HG02884 (cell line): ENCODE measurements at regions not wholly inside any gene's neighbourhood (a gene's known extent, or its start where the extent isn't known, plus 50 kb on each side); places are given as distances from the start of the nearest gene placed in this dataset.

Experiments
- ATAC-seq: cut with Tn5 transposase; IDR thresholded peaks from one replicate; pipeline ENCODE4 v1.9.1; 2021; ENCODE audit warnings: mild to moderate bottlenecking, moderate library complexity; ENCODE audit not compliant: unreplicated experiment

- no peak for ATAC-seq
Observed at GRCh38 chr18:56146565-56146964, 491.8 kb downstream of the TXNL1 start.

GRCh38 chr18:56142001-56142400, 496.4 kb downstream of the TXNL1 start:
- no peak for ATAC-seq

GRCh38 chr18:56139792-56140254, 498.6 kb downstream of the TXNL1 start:
- ATAC-seq = no peak

- no peak for ATAC-seq
Observed at GRCh38 chr18:56139372-56139771, 499.0 kb downstream of the TXNL1 start.

- no peak for ATAC-seq
Observed at GRCh38 chr18:56136105-56136504, 502.3 kb downstream of the TXNL1 start.

DNA sequence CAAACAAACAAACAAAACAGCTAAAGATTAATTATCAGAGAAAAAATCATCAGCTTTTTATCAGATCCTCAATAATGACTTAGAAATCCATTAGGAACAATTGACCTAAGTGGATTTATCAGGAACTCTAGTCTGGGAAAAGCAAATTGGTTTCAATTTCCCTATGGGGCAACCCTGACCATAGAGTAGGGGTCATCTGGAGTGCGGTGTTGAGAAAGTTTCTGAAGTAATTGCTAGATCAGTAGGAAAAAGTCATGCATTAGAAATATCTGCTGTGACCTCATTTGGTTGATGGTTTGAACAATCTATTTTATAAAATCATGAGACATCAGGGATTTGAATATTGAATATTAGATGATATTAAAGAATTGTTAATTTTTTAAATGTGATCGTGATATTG, 507.9 kb downstream of the TXNL1 start:
- no peak for ATAC-seq

GRCh38 chr18:56128153-56128791, 510.1 kb downstream of the TXNL1 start:
- no peak for ATAC-seq

DNA sequence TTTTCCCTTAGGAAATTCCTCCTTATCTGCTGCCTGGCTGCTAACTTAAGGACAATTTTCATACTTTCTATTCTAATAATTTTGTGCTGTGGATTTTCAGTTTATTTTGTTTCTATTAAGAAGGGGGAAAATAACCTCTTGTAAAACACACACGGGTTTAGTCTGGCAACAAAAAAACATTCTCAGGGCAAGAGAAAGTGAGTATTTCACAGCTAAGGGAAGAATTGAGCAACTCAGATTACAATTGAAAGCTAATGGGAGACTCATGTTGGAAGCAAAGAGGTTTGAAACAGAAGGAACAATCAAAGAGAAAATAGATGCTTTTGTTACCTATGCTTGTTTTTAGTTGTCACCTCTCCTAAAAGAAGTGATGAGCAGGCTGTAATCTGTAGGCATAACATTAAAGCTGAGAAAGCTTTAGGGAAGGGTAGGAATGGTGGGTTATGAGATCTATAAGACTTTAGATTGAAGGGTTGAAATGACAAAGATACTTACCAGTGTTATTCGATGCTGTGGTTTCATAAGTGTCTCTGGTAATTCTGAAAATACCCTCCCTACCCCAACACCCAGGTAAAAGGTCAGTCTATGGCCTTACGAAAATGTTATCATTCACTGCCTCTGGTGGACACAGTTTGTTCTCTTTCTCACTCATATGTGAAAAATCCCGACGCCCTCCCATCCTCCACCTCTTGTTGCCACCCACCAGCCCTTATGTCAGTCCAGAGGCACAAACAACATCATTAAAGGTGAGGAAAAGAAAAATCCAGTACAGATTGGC, 510.9 kb downstream of the TXNL1 start:
- ATAC-seq = no peak

GRCh38 chr18:56124186-56124585, 514.2 kb downstream of the TXNL1 start:
- ATAC-seq = no peak

GRCh38 chr18:56121669-56122068, 516.7 kb downstream of the TXNL1 start:
- ATAC-seq = no peak

GRCh38 chr18:56120782-56121181, 517.6 kb downstream of the TXNL1 start:
- no peak for ATAC-seq

DNA sequence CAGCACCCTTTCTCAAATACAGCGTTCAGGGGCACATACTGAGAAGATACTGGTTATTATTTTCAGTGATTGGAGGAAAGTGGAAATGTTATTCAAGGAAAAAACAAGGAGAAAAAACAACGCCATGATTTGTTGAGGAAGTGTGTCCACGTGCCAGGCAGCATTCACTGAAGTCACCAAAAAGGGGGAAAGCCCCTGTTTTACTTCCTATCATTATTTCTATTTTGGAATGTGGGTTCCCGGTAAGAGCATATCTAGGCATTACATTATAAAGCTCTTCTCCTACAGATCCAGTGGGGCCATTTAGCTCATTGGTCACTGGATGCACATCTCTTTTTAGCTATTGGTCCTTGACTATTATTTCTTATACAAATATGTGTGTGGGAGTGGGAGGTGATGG, 518.7 kb downstream of the TXNL1 start:
- ATAC-seq = no peak

DNA sequence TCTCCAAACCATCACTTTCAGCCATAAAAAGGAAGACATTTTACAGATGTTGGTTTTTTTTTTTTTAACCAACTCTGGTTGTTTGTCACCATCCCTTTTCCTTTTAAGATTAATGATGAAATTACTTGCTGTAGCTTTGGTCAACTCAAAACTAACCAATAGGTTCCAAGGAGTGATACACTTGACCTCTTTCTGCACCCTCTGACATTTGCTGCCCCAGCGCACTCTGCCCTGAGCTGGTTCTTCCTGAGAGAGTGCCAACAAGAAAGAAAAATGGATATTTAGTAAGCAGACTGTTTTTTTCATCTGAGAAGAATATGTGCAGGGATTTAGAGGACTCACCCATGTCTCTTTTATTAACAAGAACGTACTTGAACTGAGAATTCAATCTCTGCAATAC, 520.0 kb downstream of the TXNL1 start:
- ATAC-seq = no peak

DNA sequence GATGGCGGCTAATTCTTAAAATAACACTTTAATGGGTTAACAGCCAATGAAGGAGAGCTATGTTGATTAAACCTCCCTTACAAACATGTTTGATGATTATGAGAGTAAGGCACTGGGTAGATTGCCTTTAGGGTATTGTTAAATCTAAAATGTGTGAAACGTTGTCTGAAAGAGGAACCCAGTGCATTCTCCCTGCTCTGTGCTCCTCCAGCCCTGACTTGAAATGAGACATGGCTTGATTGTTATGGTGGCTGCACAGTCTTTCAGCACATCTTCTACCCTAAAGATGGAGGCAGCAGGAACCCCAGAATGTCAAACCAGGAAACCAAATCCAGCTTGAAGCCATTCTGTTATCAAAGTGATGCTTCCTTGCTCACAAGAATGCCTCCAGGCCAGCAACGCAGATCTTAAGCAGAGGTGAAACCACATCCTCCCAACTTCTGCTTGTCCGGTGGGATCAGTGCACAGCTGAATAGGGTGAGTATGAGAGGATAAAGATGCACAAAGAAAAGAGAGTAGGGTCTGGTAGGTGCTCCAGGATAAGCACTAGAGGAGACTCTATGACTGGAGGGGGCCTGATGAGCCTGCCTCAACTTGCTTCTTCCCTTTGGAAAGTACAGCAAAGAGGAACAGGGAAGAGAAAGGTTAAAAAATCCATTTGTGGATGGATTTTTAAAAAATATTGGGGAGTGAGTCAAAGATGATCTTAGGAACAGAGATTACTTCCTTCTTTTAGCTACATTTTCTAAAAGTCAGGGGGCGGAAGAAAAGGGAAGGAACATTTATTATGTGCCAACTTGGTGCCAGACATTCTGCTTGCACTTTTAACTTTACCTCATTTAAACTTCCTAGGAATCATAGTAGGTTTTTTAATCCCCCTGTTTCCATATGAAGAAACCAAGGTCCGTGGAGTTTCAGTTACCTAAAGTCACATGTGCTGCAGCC, 523.0 kb downstream of the TXNL1 start:
- no peak for ATAC-seq

DNA sequence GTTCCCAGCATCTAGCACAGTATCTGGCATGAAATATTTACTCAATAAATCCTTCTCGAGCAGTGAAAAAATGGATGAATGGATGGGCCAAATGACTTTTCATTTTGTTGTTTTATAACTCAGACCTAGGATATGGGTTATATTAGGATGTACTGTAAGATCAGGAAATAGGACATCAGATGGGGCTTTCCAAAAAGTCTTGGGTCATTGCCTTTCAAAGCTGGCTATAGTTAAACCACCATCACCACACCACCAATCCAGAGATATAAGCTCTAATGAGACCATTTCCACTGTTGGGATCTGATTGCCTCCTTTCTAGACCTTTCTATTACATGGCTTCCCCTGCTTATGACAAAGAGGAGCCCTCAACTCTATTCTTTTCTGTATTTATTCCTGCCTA, 525.0 kb upstream of the TCF4 start:
- no peak for ATAC-seq

- ATAC-seq = peak; percentile 96
Observed at GRCh38 chr18:56112013-56112749, 524.2 kb upstream of the TCF4 start.

DNA sequence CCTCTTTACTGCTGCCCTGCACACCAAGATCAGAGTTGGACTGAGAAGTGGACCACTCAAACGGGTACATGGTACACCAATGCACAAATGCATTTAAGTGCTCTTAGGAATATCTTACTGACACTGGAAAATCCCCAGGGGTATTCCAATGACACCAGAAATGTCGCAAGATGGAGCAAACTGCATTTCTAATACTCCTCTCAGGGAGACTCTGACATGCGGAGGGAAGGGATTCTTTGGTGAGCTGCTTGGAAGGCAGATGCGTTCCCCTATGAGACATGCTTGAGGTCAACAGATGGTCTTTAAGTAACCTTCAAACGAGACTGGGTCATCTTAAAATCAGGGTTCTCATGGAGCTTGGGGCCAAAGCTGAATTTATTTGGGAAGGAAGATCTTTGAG, 521.8 kb upstream of the TCF4 start:
- no peak for ATAC-seq

DNA sequence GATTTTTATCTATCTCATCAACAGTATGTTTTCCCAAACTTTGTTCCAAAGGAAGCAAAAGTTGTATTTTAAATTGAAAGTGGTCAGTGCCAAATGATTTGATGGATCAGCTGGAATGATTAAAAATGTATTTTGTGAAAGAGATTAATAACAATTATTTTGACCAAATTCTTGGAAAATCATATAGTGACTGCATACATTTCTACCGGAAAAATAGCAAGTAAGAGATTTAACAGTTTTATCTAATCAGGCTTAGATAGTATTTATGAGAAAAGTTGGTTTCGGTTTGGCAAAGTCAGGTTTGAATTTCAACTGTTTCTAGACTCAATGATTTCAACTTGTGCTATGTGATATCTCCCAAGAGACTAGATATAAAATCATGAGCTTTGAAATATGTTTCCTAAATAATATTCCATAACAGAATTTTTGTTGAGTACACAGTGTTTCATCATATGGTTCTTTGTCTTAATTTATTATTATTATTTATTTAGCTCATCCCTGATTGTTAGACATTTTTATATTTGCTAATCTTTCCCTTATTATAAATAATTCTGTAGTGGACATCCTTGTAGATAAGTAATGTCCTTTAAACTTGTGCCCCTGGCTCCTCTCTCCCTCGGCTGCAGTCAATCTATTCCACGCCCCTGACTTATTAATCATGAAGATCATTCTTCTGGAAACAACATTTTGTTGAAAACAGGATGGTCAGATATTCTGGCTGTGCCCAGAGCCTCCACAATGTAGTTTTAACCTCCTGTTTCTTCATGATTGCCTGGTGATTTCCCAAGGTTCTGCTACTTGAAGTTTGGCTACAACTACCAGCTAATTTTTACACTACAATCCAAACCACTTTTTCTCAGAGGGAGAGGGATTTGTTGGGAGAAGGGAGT, 520.7 kb upstream of the TCF4 start:
- no peak for ATAC-seq

- no peak for ATAC-seq
Observed at GRCh38 chr18:56107821-56108477, 520.0 kb upstream of the TCF4 start.
